PC-9 (cell line): ENCODE measurements at regions not wholly inside any gene's neighbourhood (a gene's known extent, or its start where the extent isn't known, plus 50 kb on each side); places are given as distances from the start of the nearest gene placed in this dataset.

Source experiments
- BruUV-seq: library from RNA; stranded (reverse); fragments of 400-500 nt; replicated peaks from 2 replicates; lab custom pipeline; 2021; lab: Mats Ljungman, UMichigan
- CTCF ChIA-PET: fragments of 300-600 bp; sonication (Branson Sonifier 250); formaldehyde crosslinking; loops from one replicate; lab custom pipeline; 2022; ENCODE audit warnings: antibody characterized with exemption; lab: Charles Lee
- POLR2A ChIA-PET: fragments of 300-600 bp; sonication (Branson Sonifier 250); formaldehyde crosslinking; loops from one replicate; lab custom pipeline; 2022; ENCODE audit warnings: antibody characterized with exemption; ENCODE audit not compliant: unreplicated experiment; lab: Charles Lee
- DNase-seq, 2 experiments: peaks; one replicate each; pipeline versions ENCODE4 v3.0.0 to v3.0.0-alpha.2; 2015 to 2022; ENCODE audit warnings: mixed read lengths in 1 of 2
- H2AFZ ChIP-seq: fragments of 200-600 bp; sonication (generic); 2 replicates; pipeline ENCODE4 v1.8.1; 2017; ENCODE audit warnings: antibody characterized with exemption
- H3F3A ChIP-seq: fragments of 200-600 bp; sonication (generic); 2 replicates; pipeline ENCODE4 v1.8.1; 2017; ENCODE audit warnings: antibody characterized with exemption, mild to moderate bottlenecking, low read depth; ENCODE audit not compliant: insufficient read depth
- H3K27ac ChIP-seq: fragments of 200-600 bp; sonication (generic); 2 replicates; pipeline ENCODE4 v1.6.1; 2016; ENCODE audit warnings: mixed run types
- H3K27me3 ChIP-seq: fragments of 200-600 bp; sonication (generic); 2 replicates; pipeline ENCODE4 v1.6.1; 2016; ENCODE audit warnings: low read depth, mixed run types; ENCODE audit not compliant: insufficient read depth
- H3K36me3 ChIP-seq: fragments of 200-600 bp; sonication (generic); 2 replicates; pipeline ENCODE4 v1.6.1; 2016; ENCODE audit warnings: low read depth, mixed run types
- H3K4me1 ChIP-seq: fragments of 200-600 bp; sonication (generic); replicated peaks from 2 replicates; pipeline ENCODE4 v1.6.1; 2016; ENCODE audit warnings: mixed run types; ENCODE audit not compliant: insufficient read depth
- H3K4me2 ChIP-seq: fragments of 200-600 bp; sonication (generic); 2 replicates; pipeline ENCODE4 v1.6.1; 2017; ENCODE audit warnings: mixed run types
- H3K4me3 ChIP-seq: fragments of 200-600 bp; sonication (generic); 2 replicates; pipeline ENCODE4 v1.6.1; 2016; ENCODE audit warnings: mixed run types
- H3K79me2 ChIP-seq: fragments of 200-600 bp; sonication (generic); 2 replicates; pipeline ENCODE4 v1.6.1; 2017; ENCODE audit warnings: low read depth, mixed run types
- H3K9me2 ChIP-seq: fragments of 200-600 bp; sonication (generic); 2 replicates; pipeline ENCODE4 v1.8.1; 2017; ENCODE audit warnings: mild to moderate bottlenecking; ENCODE audit not compliant: insufficient read depth
- H3K9me3 ChIP-seq: fragments of 200-600 bp; sonication (generic); 2 replicates; pipeline ENCODE4 v1.8.1; 2016; ENCODE audit warnings: low read depth; ENCODE audit not compliant: insufficient read depth
- H4K20me1 ChIP-seq: fragments of 200-600 bp; sonication (generic); 2 replicates; pipeline ENCODE4 v1.8.1; 2017; ENCODE audit not compliant: insufficient read depth
- EZH2 ChIP-seq: fragments of 200-600 bp; sonication (generic); IDR thresholded peaks from 2 replicates; pipeline ENCODE4 v1.8.0; 2017; ENCODE audit warnings: antibody characterized with exemption, low read depth
- intact Hi-C: fragments of 100-400 bp; cut with micrococcal nuclease; formaldehyde crosslinking; loops from one replicate; pipeline ENCODE4 v1.10.0; 2022; ENCODE audit not compliant: unreplicated experiment
- TF ChIP-seq, protein P1 (sequence below): fragments of 200-600 bp; sonication (generic); conservative IDR thresholded peaks from 2 replicates; pipeline ENCODE4 v1.6.1; 2017; ENCODE audit warnings: mixed run types, antibody characterized with exemption, mild to moderate bottlenecking, moderate library complexity

DNA sequence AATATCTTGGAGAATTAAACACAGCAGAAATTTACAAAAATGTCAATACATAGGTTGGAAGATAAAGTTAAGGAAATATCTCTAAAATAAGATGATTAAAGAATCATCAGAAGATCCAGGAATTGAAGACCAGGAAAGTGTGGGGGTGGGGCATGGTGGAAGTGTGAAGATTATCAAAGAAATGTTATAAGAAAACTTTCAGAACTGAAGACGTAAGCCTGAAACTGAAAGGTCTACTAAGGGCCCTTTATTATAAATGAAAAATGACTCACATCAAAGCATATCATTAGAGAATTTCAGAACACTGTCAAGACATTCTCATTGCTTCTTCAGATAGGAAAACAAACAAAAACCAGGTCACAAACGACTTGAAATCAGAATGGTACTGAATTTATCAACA lies 92.4 kb upstream of the DPT start:
- intact Hi-C loops, result no loop called here

DNA sequence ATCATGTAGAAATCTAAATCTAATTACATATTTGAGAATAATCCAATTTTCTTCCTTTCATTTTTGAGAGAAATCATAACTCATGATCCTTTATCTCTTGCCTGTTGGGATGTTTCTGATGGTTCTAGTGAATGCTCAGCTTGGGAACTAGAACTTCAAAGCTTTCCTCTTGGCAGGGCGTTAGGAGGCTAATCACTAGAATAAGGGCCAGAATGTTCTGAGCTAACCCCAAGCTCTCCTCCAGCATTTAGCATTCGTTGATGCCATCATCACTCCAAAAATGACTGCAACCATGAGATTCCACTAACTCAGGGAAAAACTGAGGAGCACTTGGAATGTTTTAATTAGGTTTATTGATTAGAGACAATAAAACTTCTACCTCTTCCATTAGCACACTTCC lies 93.9 kb upstream of the DPT start:
- POLR2A ChIA-PET, result no interaction called here
- CTCF ChIA-PET, result no interaction called here
- intact Hi-C loops, result no loop called here

More for the DNA sequence above, 92.4 kb upstream of the DPT start:
- ChIA-PET CTCF (no interaction called here), POLR2A (interaction anchor here (0.6 kb wide), 1 partner anchor 24 kb away, joined by 4 read pairs; no protein-coding TSS in a partner anchor)
- TF ChIP-seq, protein P1, sequence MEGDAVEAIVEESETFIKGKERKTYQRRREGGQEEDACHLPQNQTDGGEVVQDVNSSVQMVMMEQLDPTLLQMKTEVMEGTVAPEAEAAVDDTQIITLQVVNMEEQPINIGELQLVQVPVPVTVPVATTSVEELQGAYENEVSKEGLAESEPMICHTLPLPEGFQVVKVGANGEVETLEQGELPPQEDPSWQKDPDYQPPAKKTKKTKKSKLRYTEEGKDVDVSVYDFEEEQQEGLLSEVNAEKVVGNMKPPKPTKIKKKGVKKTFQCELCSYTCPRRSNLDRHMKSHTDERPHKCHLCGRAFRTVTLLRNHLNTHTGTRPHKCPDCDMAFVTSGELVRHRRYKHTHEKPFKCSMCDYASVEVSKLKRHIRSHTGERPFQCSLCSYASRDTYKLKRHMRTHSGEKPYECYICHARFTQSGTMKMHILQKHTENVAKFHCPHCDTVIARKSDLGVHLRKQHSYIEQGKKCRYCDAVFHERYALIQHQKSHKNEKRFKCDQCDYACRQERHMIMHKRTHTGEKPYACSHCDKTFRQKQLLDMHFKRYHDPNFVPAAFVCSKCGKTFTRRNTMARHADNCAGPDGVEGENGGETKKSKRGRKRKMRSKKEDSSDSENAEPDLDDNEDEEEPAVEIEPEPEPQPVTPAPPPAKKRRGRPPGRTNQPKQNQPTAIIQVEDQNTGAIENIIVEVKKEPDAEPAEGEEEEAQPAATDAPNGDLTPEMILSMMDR, result no peak
- no peak for TF ChIP-seq EZH2
- Histone ChIP-seq H3K9me2 (no peaks in the 10 kb centered on the region), H3K4me2 (no peak overlapping the region), H3K9me3 (no peaks in the 10 kb centered on the region), H2AFZ (no peak overlapping the region), H3F3A (no peaks in the 10 kb centered on the region), H3K4me3 (no peak overlapping the region), H3K4me1 (peaks cover 9% of the 10 kb centered on the region), H3K27me3 (no peaks in the 10 kb centered on the region), H3K79me2 (no peaks in the 10 kb centered on the region), H4K20me1 (no peaks in the 10 kb centered on the region; the same call in 1 of the 2 replicates), H3K27ac (no peak overlapping the region), H3K36me3 (no peaks in the 10 kb centered on the region)
- no peak for DNase-seq
- BruUV-seq, result no TSS peak

DNA sequence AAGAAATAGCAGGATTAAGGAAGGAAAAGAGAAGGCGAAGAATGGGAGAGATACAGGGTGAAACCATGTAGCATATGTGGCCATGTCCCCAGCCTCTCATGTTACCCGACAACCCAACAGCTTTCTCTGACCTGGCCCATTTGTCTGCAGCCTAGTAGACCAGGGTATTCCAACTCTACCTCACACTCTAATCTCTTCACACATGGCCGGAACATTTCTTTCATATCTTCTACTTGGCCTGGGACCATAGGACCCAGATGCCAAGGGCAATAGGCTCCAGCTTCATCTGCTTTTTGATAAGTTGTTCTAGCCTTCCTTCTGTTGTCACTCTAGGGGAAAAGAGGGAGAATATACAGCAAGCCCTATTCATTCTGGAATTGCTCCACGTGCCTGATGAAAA lies 95.0 kb upstream of the DPT start:
- ChIA-PET POLR2A (no interaction called here), CTCF (no interaction called here)
- intact Hi-C loops, result no loop called here

More for the DNA sequence above, 93.9 kb upstream of the DPT start:
- Histone ChIP-seq H3K27ac (no peak overlapping the region), H3K9me2 (no peaks in the 10 kb centered on the region; the same call in 1 of the 2 replicates), H3K4me3 (no peak overlapping the region), H2AFZ (no peak overlapping the region), H4K20me1 (no peaks in the 10 kb centered on the region), H3K27me3 (no peaks in the 10 kb centered on the region), H3F3A (no peaks in the 10 kb centered on the region), H3K4me1 (peaks cover 9% of the 10 kb centered on the region), H3K36me3 (no peaks in the 10 kb centered on the region), H3K9me3 (no peaks in the 10 kb centered on the region), H3K4me2 (no peak overlapping the region), H3K79me2 (no peaks in the 10 kb centered on the region)
- TF ChIP-seq, protein P1, result no peak
- no peak for TF ChIP-seq EZH2
- no peak for DNase-seq
- BruUV-seq, result no TSS peak

More for the DNA sequence above, 95.0 kb upstream of the DPT start:
- H2AFZ ChIP-seq, result no peak overlapping the region
- DNase-seq, result no peak
- no peak for TF ChIP-seq EZH2
- TF ChIP-seq, protein P1, result no peak
- H3K79me2 ChIP-seq, result no peaks in the 10 kb centered on the region
- H3K36me3 ChIP-seq, result no peaks in the 10 kb centered on the region
- no peaks in the 10 kb centered on the region for H3K27me3 ChIP-seq
- no peak overlapping the region for H3K27ac ChIP-seq
- no peaks in the 10 kb centered on the region for H3F3A ChIP-seq
- H3K4me1 ChIP-seq, result peaks cover 9% of the 10 kb centered on the region
- no peak overlapping the region for H3K4me2 ChIP-seq
- no peak overlapping the region for H3K4me3 ChIP-seq
- no TSS peak for BruUV-seq
- H4K20me1 ChIP-seq, result no peaks in the 10 kb centered on the region
- H3K9me2 ChIP-seq, result no peaks in the 10 kb centered on the region; the same call in 1 of the 2 replicates
- H3K9me3 ChIP-seq, result no peaks in the 10 kb centered on the region
